ENCODE measurements at regions not wholly inside any gene's neighbourhood (a gene's known extent, or its start where the extent isn't known, plus 50 kb on each side); places are given as distances from the start of the nearest gene placed in this dataset.

DNA sequence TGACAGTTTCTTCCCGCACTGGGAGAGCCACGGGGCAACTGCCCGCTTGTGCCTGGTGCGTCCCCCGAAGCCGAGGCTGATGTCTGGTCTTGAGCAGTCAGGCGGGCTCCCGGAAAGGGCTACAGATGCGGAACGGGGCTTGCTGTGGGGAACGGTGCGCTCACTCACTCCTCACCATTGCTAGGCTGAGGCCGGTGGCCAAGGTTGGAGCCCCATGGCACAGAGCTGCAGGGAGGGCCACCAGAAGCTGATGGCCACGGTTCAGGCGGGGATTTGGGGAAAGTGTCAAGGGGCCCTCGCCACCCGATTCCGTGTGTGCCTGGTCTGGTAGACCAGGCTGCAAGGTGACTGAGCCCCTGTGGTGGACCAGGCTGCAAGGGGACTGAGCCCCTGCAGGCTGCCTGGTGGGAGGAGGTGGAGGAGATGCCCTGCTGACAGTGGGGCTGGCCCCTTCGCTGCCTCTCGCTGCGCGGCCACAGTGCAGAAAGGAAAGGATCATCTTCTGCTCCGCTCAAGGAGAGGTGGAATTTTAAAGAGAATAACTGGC is 1315.8 kb downstream of the BRD1 start:
- H3K27ac ChIP-seq = no peak overlapping the region
- no peak for DNase-seq
- no peaks in the 10 kb centered on the region for H3K9me3 ChIP-seq
- H3K36me3 ChIP-seq = no peaks in the 10 kb centered on the region
- ATAC-seq = no peak
- TF ChIP-seq, protein P1, sequence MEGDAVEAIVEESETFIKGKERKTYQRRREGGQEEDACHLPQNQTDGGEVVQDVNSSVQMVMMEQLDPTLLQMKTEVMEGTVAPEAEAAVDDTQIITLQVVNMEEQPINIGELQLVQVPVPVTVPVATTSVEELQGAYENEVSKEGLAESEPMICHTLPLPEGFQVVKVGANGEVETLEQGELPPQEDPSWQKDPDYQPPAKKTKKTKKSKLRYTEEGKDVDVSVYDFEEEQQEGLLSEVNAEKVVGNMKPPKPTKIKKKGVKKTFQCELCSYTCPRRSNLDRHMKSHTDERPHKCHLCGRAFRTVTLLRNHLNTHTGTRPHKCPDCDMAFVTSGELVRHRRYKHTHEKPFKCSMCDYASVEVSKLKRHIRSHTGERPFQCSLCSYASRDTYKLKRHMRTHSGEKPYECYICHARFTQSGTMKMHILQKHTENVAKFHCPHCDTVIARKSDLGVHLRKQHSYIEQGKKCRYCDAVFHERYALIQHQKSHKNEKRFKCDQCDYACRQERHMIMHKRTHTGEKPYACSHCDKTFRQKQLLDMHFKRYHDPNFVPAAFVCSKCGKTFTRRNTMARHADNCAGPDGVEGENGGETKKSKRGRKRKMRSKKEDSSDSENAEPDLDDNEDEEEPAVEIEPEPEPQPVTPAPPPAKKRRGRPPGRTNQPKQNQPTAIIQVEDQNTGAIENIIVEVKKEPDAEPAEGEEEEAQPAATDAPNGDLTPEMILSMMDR (IDR thresholded peaks at IDR 0.05) = no peak
- TF ChIP-seq POLR2A (IDR thresholded peaks at IDR 0.05) = no peak
- intact Hi-C loops (cut with DNase I) = no loop called here
- 83 to 92% (median 87%) methylated on average over 21 to 23 of the region's 23 CpGs for WGBS, 4 donors
- no peaks in the 10 kb centered on the region for H3K4me1 ChIP-seq
- H3K27me3 ChIP-seq = peaks cover 0 to 15% (median 3%) of the 10 kb centered on the region in 9 donors
- no peak overlapping the region for H3K4me3 ChIP-seq

DNA sequence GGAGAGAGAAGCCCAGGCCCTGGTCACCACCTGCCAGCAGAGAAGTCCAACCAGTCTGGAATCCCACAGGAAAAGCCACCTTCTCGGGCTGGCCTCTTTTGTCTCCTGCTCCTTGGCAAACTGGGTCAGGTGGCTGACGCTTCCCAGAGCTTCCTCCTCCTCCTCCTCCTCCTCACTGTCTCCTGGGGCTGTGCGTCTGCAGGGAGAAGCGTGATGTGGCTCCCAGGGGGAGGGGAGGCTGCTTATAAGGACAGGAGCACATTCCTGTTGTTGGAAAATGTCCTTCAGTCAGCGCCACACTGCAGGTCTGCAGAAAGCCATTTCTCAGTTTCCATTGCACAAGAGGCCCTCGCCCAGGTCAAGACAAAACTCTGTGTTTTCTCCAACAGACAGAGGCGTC is 1316.5 kb downstream of the BRD1 start:
- 33 to 47% (median 41%) methylated on average over 6 to 7 of the region's 7 CpGs for WGBS, 4 donors
- TF ChIP-seq, protein P1 (IDR thresholded peaks at IDR 0.05) = no peak
- no peak for TF ChIP-seq POLR2A (IDR thresholded peaks at IDR 0.05)
- Histone ChIP-seq H3K4me1 (no peaks in the 10 kb centered on the region), H3K36me3 (no peaks in the 10 kb centered on the region), H3K4me3 (no peak overlapping the region), H3K9me3 (no peaks in the 10 kb centered on the region), H3K27me3 (peaks cover 0 to 21% (median 7%) of the 10 kb centered on the region in 9 donors), H3K27ac (no peak overlapping the region)
- no peak for ATAC-seq
- intact Hi-C loops (cut with DNase I) = no loop called here
- DNase-seq = no peak

GRCh38 chr22:48510599-48510998 is 1317.1 kb downstream of the BRD1 start:
- H3K27me3 ChIP-seq = peaks cover 0 to 22% (median 7%) of the 10 kb centered on the region in 9 donors
- H3K9me3 ChIP-seq = no peaks in the 10 kb centered on the region
- 54 to 67% (median 60%) methylated on average over 2 of the region's 2 CpGs for WGBS, 4 donors

DNA sequence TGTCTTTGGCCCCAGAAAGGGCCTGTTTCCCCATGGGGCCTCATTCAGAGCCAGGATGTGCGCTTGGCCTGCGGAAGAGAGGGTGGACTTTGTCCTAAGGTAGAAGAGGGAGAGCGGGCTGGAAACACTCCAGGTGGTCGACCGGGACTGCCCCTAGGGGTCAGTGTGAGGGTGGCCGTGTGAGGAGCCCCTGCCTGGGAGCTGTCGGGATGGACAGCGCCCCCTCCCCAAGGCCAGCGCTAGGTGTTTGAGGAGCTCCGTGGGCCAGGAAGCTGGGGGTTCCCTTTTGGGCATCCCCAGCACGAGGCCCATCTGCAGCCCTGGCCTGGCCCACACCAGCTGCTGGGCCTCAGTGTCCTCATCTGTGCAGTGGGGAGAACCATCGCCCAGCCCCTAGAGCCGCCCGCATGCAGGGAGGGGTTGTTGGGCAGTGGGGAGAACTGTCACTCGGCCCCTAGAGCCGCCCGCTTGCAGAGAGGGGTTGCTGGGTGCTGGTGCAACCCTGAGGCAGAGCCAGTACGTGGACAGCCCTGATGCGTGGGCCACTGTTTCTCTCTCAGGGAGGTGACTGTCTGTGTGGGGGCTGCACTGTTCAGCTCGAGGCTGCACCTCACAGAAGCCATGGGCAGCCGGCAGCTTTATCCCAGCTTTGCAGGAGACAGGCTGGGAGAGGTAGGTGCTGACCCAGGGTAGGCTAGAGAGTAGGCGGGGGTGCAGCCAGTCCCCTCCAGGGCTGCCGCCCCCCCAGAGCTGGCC is 1319.9 kb downstream of the BRD1 start:
- Histone ChIP-seq H3K36me3 (no peaks in the 10 kb centered on the region), H3K4me1 (no peaks in the 10 kb centered on the region), H3K27me3 (peaks cover 0 to 30% (median 7%) of the 10 kb centered on the region in 9 donors), H3K27ac (no peak overlapping the region), H3K9me3 (no peaks in the 10 kb centered on the region), H3K4me3 (no peak overlapping the region)
- no peak for DNase-seq
- no peak for ATAC-seq
- intact Hi-C loops (cut with DNase I) = no loop called here
- TF ChIP-seq, protein P1 (IDR thresholded peaks at IDR 0.05) = no peak
- TF ChIP-seq POLR2A (IDR thresholded peaks at IDR 0.05) = no peak
- WGBS, 4 donors = 68 to 76% (median 72%) methylated on average over 15 to 23 of the region's 23 CpGs

More at GRCh38 chr22:48510599-48510998, 1317.1 kb downstream of the BRD1 start:
- Histone ChIP-seq H3K4me1 (no peaks in the 10 kb centered on the region), H3K27ac (no peak overlapping the region), H3K36me3 (no peaks in the 10 kb centered on the region), H3K4me3 (no peak overlapping the region)
- intact Hi-C loops (cut with DNase I) = no loop called here
- no peak for ATAC-seq
- TF ChIP-seq POLR2A (IDR thresholded peaks at IDR 0.05) = no peak
- TF ChIP-seq, protein P1 (IDR thresholded peaks at IDR 0.05) = no peak
- DNase-seq = no peak

All from heart left ventricle (tissue), 16 donors.